Loucy (cell line): ENCODE measurements at regions not wholly inside any gene's neighbourhood (a gene's known extent, or its start where the extent isn't known, plus 50 kb on each side); places are given as distances from the start of the nearest gene placed in this dataset.

Experiments
- H2AFZ ChIP-seq: fragments of 200-600 bp; sonication (generic); 2 replicates; pipeline ENCODE4 v1.6.0; 2016; ENCODE audit warnings: antibody characterized with exemption, mild to moderate bottlenecking, low read length, moderate library complexity
- H3F3A ChIP-seq: fragments of 200-600 bp; 2 replicates; pipeline ENCODE4 v1.6.0; 2016; ENCODE audit warnings: antibody characterized with exemption, low read depth, mild to moderate bottlenecking
- H3K27me3 ChIP-seq: fragments of 200-600 bp; sonication (generic); 2 replicates; pipeline ENCODE4 v1.6.1; 2014; ENCODE audit warnings: low read length, mild to moderate bottlenecking; ENCODE audit not compliant: insufficient read depth, poor library complexity, severe bottlenecking
- H3K36me3 ChIP-seq: fragments of 200-600 bp; sonication (generic); 2 replicates; pipeline ENCODE4 v1.6.1; 2016; ENCODE audit warnings: low read length; ENCODE audit not compliant: insufficient read depth
- H3K4me1 ChIP-seq: fragments of 200-600 bp; sonication (generic); 2 replicates; pipeline ENCODE4 v1.5.1; 2014; ENCODE audit warnings: low read length, mild to moderate bottlenecking; ENCODE audit not compliant: insufficient read depth, poor library complexity, severe bottlenecking
- H3K4me2 ChIP-seq: fragments of 200-600 bp; sonication (generic); 2 replicates; pipeline ENCODE4 v1.6.0; 2014; ENCODE audit warnings: antibody characterized with exemption, low read length, low read depth, mild to moderate bottlenecking; ENCODE audit not compliant: poor library complexity, severe bottlenecking
- H3K4me3 ChIP-seq: fragments of 200-600 bp; sonication (generic); 2 replicates; pipeline ENCODE4 v1.5.1; 2014; ENCODE audit warnings: low read length, mild to moderate bottlenecking, mixed read lengths; ENCODE audit not compliant: poor library complexity, severe bottlenecking
- H3K79me2 ChIP-seq: fragments of 200-600 bp; sonication (generic); 2 replicates; pipeline ENCODE4 v1.6.1; 2014; ENCODE audit warnings: low read length; ENCODE audit not compliant: insufficient read depth
- H3K9ac ChIP-seq: fragments of 200-600 bp; sonication (generic); 2 replicates; pipeline ENCODE4 v1.6.0; 2014; ENCODE audit warnings: mild to moderate bottlenecking, low read depth, low read length, moderate library complexity; ENCODE audit not compliant: poor library complexity, severe bottlenecking
- H3K9me2 ChIP-seq: fragments of 200-600 bp; sonication (generic); replicated peaks from 2 replicates; pipeline ENCODE4 v1.6.1; 2016; ENCODE audit warnings: low read depth, low read length, mixed read lengths
- H3K9me3 ChIP-seq: fragments of 200-600 bp; sonication (generic); 2 replicates; pipeline ENCODE4 v1.6.1; 2014; ENCODE audit warnings: mild to moderate bottlenecking, antibody characterized with exemption, low read length, low read depth; ENCODE audit not compliant: insufficient read depth
- H4K20me1 ChIP-seq: fragments of 200-600 bp; sonication (generic); 2 replicates; pipeline ENCODE4 v1.6.0; 2014; ENCODE audit warnings: antibody characterized with exemption, low read length, mild to moderate bottlenecking; ENCODE audit not compliant: insufficient read depth, poor library complexity, severe bottlenecking
- EZH2phosphoT487 ChIP-seq: fragments of 200-600 bp; IDR thresholded peaks from 2 replicates; pipeline ENCODE4 v1.6.1; 2018; ENCODE audit warnings: antibody characterized with exemption, mild to moderate bottlenecking, moderate library complexity, borderline replicate concordance
- TF ChIP-seq, protein P1 (sequence below): fragments of 200-600 bp; sonication (generic); conservative IDR thresholded peaks from 2 replicates; pipeline ENCODE4 v1.5.1; 2014; ENCODE audit warnings: mild to moderate bottlenecking, antibody characterized with exemption, low read length

DNA sequence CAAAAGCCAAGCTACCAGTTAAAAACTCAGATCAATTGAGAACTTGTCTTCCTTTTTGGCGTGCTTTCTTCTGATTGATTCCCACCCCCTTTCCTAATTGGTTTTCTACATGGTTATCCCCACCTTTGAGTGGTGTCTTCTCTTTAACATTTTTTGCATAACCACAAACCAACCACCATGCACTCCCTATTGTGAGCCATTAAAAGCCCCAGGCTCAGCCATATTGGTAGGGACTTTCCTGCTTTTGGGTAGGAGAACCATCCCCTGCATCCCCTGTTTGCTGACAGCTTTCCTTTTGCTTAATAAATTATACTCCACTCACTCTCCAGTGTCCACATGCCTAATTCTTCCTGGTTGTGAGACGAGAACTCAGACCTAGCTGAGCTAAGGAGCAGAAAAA lies 1651.4 kb upstream of the IGFBP7 start:
- Histone ChIP-seq H3K9me3 (no peaks in the 10 kb centered on the region), H3K27me3 (no peaks in the 10 kb centered on the region), H3K4me3 (no peak overlapping the region), H3K79me2 (no peaks in the 10 kb centered on the region), H3K9ac (no peak overlapping the region), H3K36me3 (no peaks in the 10 kb centered on the region), H3K4me2 (no peak overlapping the region), H2AFZ (no peak overlapping the region), H4K20me1 (no peaks in the 10 kb centered on the region), H3F3A (no peaks in the 10 kb centered on the region), H3K9me2 (no peaks in the 10 kb centered on the region), H3K4me1 (no peaks in the 10 kb centered on the region)
- no peak for TF ChIP-seq EZH2phosphoT487

DNA sequence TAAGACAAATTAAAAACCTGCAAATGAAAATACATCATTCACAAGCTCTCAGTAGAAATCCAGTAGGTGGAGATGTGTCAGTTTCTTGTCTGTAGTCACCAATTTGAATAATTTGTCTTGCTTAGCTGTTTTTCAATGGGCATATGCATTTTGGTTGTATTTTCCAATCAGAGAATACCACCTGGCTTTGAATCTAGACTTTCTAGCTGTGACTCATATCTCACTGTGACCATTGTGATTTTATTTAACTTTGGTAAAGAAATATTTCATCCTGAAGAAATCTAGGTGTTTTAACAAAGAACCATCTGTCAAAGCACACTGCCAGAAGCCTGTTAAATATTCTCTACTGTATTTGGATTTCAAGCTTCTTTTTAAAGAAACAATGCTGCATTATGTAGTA lies 1650.6 kb upstream of the IGFBP7 start:
- H3K9ac ChIP-seq: no peak overlapping the region
- no peaks in the 10 kb centered on the region for H3K27me3 ChIP-seq
- no peak overlapping the region for H3K4me2 ChIP-seq
- no peaks in the 10 kb centered on the region for H3K9me3 ChIP-seq
- H3K79me2 ChIP-seq: no peaks in the 10 kb centered on the region
- H3K4me3 ChIP-seq: no peak overlapping the region
- H2AFZ ChIP-seq: no peak overlapping the region
- no peak for TF ChIP-seq EZH2phosphoT487
- TF ChIP-seq, protein P1, sequence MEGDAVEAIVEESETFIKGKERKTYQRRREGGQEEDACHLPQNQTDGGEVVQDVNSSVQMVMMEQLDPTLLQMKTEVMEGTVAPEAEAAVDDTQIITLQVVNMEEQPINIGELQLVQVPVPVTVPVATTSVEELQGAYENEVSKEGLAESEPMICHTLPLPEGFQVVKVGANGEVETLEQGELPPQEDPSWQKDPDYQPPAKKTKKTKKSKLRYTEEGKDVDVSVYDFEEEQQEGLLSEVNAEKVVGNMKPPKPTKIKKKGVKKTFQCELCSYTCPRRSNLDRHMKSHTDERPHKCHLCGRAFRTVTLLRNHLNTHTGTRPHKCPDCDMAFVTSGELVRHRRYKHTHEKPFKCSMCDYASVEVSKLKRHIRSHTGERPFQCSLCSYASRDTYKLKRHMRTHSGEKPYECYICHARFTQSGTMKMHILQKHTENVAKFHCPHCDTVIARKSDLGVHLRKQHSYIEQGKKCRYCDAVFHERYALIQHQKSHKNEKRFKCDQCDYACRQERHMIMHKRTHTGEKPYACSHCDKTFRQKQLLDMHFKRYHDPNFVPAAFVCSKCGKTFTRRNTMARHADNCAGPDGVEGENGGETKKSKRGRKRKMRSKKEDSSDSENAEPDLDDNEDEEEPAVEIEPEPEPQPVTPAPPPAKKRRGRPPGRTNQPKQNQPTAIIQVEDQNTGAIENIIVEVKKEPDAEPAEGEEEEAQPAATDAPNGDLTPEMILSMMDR: no peak
- no peaks in the 10 kb centered on the region for H3K4me1 ChIP-seq
- no peaks in the 10 kb centered on the region for H3K36me3 ChIP-seq
- no peaks in the 10 kb centered on the region for H3F3A ChIP-seq
- H4K20me1 ChIP-seq: no peaks in the 10 kb centered on the region
- no peaks in the 10 kb centered on the region for H3K9me2 ChIP-seq

DNA sequence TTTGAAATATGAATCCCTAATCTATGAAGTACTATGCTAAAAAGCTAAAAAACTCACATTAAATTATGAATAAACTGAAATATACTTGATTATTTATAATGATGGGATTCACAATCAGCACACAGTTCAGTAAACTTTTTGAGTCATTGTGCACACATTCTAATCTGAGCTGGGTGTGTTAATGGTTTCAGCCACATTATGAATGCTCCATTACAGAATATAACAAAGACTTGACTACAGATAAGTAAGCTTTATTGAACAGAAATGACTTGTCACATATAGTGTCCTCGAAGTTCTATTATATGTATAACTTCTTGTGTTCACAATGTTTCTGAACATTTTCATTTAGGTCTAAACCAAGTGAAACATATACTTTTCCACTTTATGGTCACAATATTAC lies 1649.9 kb upstream of the IGFBP7 start:
- H2AFZ ChIP-seq: no peak overlapping the region

DNA sequence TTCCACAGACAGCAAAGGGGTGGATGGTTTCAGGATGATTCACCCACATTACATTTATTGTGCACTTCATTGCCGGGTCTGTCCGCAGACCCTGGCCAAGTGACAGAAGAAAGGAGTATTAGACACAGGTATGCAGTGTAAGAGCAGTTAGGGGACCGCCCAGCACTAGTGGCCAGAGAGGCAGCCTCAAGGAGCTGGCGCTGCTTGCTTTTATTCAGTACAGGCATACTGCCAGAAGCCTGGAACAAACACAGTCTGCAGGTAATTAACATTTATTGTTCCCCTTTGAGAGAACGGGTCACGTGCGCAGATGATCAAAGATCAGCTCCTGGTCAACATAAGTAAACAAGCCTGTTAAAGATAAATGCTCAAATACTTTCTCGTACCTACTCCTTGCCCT lies 1639.0 kb upstream of the IGFBP7 start:
- no peaks in the 10 kb centered on the region for H3K79me2 ChIP-seq
- H3K36me3 ChIP-seq: no peaks in the 10 kb centered on the region
- no peaks in the 10 kb centered on the region for H3K9me3 ChIP-seq
- TF ChIP-seq, protein P1: no peak
- TF ChIP-seq EZH2phosphoT487: no peak
- H4K20me1 ChIP-seq: no peaks in the 10 kb centered on the region
- H3K9ac ChIP-seq: no peak overlapping the region
- no peaks in the 10 kb centered on the region for H3K9me2 ChIP-seq
- no peak overlapping the region for H3K4me2 ChIP-seq
- no peaks in the 10 kb centered on the region for H3F3A ChIP-seq
- H3K4me3 ChIP-seq: no peak overlapping the region
- H3K4me1 ChIP-seq: no peaks in the 10 kb centered on the region
- no peaks in the 10 kb centered on the region for H3K27me3 ChIP-seq
- no peak overlapping the region for H2AFZ ChIP-seq

More for the DNA sequence above, 1649.9 kb upstream of the IGFBP7 start:
- H4K20me1 ChIP-seq: no peaks in the 10 kb centered on the region
- H3K4me2 ChIP-seq: no peak overlapping the region
- no peaks in the 10 kb centered on the region for H3K4me1 ChIP-seq
- no peaks in the 10 kb centered on the region for H3K27me3 ChIP-seq
- no peaks in the 10 kb centered on the region for H3K9me3 ChIP-seq
- H3F3A ChIP-seq: no peaks in the 10 kb centered on the region
- H3K9me2 ChIP-seq: no peaks in the 10 kb centered on the region
- no peaks in the 10 kb centered on the region for H3K79me2 ChIP-seq
- H3K36me3 ChIP-seq: no peaks in the 10 kb centered on the region
- no peak overlapping the region for H3K4me3 ChIP-seq
- TF ChIP-seq, protein P1: no peak
- no peak for TF ChIP-seq EZH2phosphoT487
- H3K9ac ChIP-seq: no peak overlapping the region
